ENCODE measurements at regions not wholly inside any gene's neighbourhood (a gene's known extent, or its start where the extent isn't known, plus 50 kb on each side); places are given as distances from the start of the nearest gene placed in this dataset.

DNA sequence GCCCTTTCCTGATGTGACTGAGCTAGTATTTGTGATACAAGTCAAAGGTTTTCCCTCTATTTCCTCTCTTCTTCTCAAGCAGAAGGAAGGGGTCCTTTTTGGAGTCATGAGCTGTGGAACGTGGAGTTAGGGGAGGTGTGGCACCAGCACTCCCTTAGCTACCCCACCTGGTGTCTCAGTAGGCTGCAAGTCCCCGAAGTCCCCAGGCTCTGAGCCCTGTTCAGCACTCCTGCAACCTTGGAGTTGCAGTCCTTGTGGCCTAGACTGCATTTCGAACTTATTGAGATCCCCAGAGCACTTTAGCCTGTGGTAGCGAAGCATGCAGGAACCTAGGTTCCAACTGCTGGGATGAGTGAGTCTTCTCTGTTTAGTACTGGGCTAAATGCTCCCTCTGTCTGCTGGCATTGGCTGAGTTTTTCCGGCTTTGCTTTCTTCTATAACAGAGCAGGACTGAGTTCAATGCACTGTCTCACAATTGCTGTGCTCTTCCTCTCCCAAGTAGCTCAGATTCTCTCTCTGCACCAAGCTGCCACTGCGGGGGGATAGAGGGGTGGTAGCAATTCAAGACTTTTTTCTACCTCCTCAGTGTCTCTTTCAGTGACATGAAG, 600.7 kb upstream of the CDH9 start:
- Mint-ChIP-seq H3K27me3 (no peaks in the 10 kb centered on the region), H3K4me1 (no peaks in the 10 kb centered on the region), H3K36me3 (peaks cover 0 to 8% (median 0%) of the 10 kb centered on the region in 3 donors), H3K27ac (no peak overlapping the region), H3K4me3 (no peak overlapping the region), H3K9me3 (peaks cover 0 to 35% (median 12%) of the 10 kb centered on the region in 9 donors)
- no peak for ATAC-seq
- POLR2A ChIA-PET: no interaction called here
- no peak for DNase-seq

DNA sequence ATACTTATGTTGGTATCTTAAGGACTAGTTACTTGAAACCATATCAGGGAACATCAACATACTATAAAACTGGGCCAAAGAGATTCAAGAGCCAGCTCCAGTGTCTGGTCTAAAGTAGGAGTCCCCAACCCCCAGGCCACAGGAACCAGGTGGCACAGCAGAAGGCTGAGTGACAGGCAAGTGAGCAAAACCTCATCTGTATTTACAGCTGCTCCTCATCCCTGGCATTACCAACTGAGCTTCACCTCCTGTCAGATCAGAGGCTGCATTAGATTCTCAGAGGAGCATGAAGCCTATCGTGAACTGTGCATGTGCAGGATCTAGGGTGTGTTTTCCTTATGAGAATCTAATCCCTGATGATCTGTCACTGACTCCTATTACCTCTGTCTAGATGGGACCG, 581.6 kb upstream of the CDH9 start:
- H3K4me1 Mint-ChIP-seq: no peaks in the 10 kb centered on the region
- POLR2A ChIA-PET: no interaction called here
- H3K4me3 Mint-ChIP-seq: no peak overlapping the region

DNA sequence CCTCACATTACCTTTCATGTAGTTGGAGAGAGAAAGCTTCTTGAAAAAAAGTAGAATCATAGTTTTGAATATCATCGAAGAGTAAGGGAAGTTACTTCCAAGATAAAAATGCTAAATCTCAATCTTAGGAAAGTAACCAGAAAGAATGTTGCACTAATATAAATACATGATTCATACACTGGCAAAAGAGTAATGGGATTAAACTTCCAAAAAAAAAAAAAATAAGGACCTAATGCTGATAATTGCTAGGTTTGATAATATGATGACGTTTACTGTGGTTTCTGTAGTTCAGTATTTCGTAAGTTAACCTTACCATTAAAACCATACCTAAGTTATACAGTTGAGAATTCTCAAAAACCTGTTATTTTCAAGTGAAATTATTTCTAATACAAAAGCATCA, 573.8 kb upstream of the CDH9 start:
- H3K9me3 Mint-ChIP-seq: peaks cover 6 to 38% (median 16%) of the 10 kb centered on the region in 9 donors
- POLR2A ChIA-PET: no interaction called here
- no peaks in the 10 kb centered on the region for H3K4me1 Mint-ChIP-seq
- no peak overlapping the region for H3K27ac Mint-ChIP-seq
- no peaks in the 10 kb centered on the region for H3K27me3 Mint-ChIP-seq
- no peak overlapping the region for H3K4me3 Mint-ChIP-seq
- ATAC-seq: no peak
- DNase-seq: no peak
- no peaks in the 10 kb centered on the region for H3K36me3 Mint-ChIP-seq

More for the DNA sequence above, 581.6 kb upstream of the CDH9 start:
- H3K27ac Mint-ChIP-seq: no peak overlapping the region
- peaks cover 0 to 4% (median 0%) of the 10 kb centered on the region in 3 donors for H3K36me3 Mint-ChIP-seq
- peaks cover 0 to 26% (median 8%) of the 10 kb centered on the region in 9 donors for H3K9me3 Mint-ChIP-seq
- DNase-seq: no peak
- ATAC-seq: no peak
- no peaks in the 10 kb centered on the region for H3K27me3 Mint-ChIP-seq

DNA sequence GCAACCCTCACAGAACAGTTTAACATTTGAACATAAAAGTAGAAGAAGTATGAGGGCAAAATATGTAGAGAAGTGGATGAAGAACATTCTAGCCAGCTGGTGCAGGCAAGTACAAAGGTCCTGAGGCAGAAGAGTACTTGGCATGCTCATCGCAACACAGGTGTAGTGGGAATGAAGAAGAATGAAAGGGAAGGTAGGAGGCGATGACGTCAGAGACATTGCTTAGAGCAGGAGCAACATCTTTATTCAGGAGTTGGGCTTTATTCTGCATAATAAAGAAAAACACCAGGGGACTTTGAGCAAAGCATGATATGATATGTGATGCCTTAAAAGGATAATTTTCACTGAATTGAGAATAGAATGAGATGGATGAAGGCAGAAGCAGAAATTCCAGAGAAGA, 570.6 kb upstream of the CDH9 start:
- H3K4me1 Mint-ChIP-seq: no peaks in the 10 kb centered on the region
- peaks cover 4 to 16% (median 11%) of the 10 kb centered on the region in 9 donors for H3K9me3 Mint-ChIP-seq
- no peaks in the 10 kb centered on the region for H3K36me3 Mint-ChIP-seq
- no peak overlapping the region for H3K4me3 Mint-ChIP-seq
- H3K27ac Mint-ChIP-seq: no peak overlapping the region
- POLR2A ChIA-PET: no interaction called here
- DNase-seq (no peak), ATAC-seq (no peak)
- H3K27me3 Mint-ChIP-seq: no peaks in the 10 kb centered on the region

DNA sequence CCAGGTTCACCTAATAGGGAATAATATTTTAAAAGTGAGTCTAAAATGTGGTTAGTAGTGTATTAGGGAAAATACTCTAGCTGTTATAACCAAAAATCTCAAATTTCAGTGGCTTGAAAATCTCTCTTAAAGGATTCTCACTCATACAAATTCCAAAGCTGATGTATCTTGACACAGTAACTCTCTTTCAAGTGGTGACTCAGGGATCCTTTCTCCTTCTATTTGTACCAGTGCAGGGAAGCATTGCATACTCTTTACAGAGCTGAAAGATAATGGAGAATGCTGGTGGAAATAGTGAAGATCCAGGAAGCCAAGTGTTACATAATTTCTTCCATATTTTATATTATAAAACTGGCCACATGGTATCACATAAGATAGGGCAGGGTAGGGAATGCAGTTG, 560.2 kb upstream of the CDH9 start:
- POLR2A ChIA-PET: no interaction called here
- peaks cover 0 to 25% (median 5%) of the 10 kb centered on the region in 9 donors for H3K9me3 Mint-ChIP-seq
- ATAC-seq: no peak
- no peaks in the 10 kb centered on the region for H3K36me3 Mint-ChIP-seq
- no peak for DNase-seq
- no peak overlapping the region for H3K27ac Mint-ChIP-seq
- no peak overlapping the region for H3K4me3 Mint-ChIP-seq
- H3K4me1 Mint-ChIP-seq: no peaks in the 10 kb centered on the region
- H3K27me3 Mint-ChIP-seq: no peaks in the 10 kb centered on the region

DNA sequence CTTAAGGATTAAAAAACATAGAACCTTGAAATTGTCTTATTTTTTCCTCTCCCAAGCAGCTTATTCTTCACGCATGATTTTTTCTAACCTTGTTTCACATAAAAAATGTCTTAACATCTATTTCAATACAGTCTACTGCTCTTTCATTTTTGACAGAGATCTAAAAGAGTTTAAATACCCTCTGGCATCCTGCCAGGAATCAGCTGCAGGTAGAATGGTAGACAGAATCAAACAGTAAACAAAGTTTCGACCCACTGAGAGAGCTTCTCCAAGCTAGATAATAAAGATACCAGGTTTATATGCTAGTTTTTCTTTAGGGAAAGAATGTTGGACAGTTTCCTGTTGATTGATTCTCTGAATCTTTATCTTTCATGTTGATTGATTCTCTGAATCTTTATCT, 555.8 kb upstream of the CDH9 start:
- H3K36me3 Mint-ChIP-seq: no peaks in the 10 kb centered on the region
- H3K4me1 Mint-ChIP-seq: no peaks in the 10 kb centered on the region
- POLR2A ChIA-PET: no interaction called here
- ATAC-seq (no peak), DNase-seq (no peak)
- no peaks in the 10 kb centered on the region for H3K27me3 Mint-ChIP-seq
- H3K9me3 Mint-ChIP-seq: peaks cover 0 to 23% (median 10%) of the 10 kb centered on the region in 9 donors
- no peak overlapping the region for H3K27ac Mint-ChIP-seq
- H3K4me3 Mint-ChIP-seq: no peak overlapping the region

DNA sequence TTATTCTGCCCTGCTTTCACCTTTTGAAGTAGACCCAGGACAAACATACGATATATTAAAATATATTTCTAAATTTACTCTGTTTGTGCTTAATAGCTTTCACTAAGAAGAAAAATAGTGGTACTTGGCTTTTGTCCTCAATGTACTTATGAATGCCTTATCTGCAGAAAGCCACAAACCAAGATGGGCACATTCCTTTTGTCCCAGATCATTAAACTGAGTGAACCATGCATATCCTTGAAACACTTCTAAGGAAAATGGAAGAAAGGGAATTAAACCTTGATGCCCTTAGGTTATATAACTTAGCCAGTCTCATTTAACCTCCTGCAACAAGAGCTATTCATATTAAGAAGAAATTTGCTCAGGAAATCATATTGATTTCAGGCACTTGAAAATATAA, 553.8 kb upstream of the CDH9 start:
- Mint-ChIP-seq H3K36me3 (no peaks in the 10 kb centered on the region), H3K9me3 (peaks cover 2 to 38% (median 17%) of the 10 kb centered on the region in 9 donors), H3K4me1 (no peaks in the 10 kb centered on the region), H3K27ac (no peak overlapping the region), H3K27me3 (no peaks in the 10 kb centered on the region), H3K4me3 (no peak overlapping the region)
- POLR2A ChIA-PET: no interaction called here
- ATAC-seq (no peak), DNase-seq (no peak)

DNA sequence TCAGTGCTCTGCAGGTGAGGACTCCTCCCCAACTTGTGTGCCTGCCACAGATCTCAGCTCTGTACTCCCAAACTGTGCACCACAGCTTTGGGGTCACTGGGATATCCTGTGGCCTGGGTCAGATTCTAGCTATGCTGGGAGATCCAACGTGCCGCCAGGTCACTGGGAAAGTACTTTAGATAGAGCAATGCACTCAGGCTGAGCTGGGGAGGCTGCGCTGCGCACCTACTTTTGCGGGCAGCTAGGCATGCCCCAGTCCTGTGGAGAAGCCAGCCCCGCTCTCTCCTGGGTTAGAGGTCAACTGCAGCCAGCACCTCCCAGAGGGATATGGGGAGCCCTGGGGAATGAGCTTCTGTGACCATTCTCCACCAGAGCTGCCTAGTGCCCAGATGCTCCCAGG, 552.1 kb upstream of the CDH9 start:
- Mint-ChIP-seq H3K27ac (no peak overlapping the region), H3K36me3 (no peaks in the 10 kb centered on the region), H3K4me1 (no peaks in the 10 kb centered on the region), H3K9me3 (peaks cover 4 to 45% (median 20%) of the 10 kb centered on the region in 9 donors), H3K4me3 (no peak overlapping the region), H3K27me3 (no peaks in the 10 kb centered on the region)
- POLR2A ChIA-PET: no interaction called here
- no peak for DNase-seq
- no peak for ATAC-seq

DNA sequence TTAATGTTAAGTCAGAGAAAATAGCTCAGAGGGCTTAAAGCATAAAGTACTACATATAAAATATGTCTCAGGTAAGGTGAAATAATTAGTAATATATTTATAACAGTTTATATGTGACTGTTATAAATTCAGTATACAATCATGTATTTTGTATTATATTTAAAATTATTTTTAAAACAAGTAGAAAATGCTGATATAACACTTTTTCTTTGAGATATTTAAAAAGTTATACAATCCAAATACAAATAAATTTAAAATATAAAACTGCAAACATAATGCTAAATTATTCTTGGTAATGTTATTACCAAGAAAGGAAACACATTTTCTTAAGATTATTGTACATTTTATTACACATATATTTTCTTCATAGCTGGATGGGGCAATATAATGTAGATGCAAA, 539.9 kb upstream of the CDH9 start:
- no peaks in the 10 kb centered on the region for H3K36me3 Mint-ChIP-seq
- no peaks in the 10 kb centered on the region for H3K27me3 Mint-ChIP-seq
- DNase-seq: no peak
- no peak overlapping the region for H3K4me3 Mint-ChIP-seq
- peaks cover 0 to 17% (median 12%) of the 10 kb centered on the region in 9 donors for H3K9me3 Mint-ChIP-seq
- no peak for ATAC-seq
- POLR2A ChIA-PET: no interaction called here
- H3K27ac Mint-ChIP-seq: no peak overlapping the region
- no peaks in the 10 kb centered on the region for H3K4me1 Mint-ChIP-seq

DNA sequence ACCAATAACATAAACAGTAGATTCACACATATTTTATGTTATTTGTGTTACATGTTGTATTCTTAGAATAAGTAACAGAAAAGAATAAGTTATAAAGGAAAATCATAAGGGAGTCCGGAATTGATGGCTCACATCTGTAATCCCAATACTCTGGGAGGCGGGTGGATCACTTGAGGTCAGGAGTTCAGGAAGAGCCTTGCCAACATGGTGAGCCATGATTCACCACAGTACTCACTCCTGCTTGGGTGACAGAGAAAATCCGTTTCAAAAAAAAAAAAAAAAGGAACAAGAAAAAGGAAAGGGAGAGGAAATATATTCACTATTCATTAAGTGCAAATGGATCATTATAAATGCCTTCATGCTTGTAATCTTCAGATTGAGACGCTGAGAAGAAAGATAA, 533.3 kb upstream of the CDH9 start:
- Mint-ChIP-seq H3K4me3 (no peak overlapping the region), H3K36me3 (no peaks in the 10 kb centered on the region), H3K4me1 (no peaks in the 10 kb centered on the region), H3K27me3 (no peaks in the 10 kb centered on the region), H3K27ac (no peak overlapping the region), H3K9me3 (peaks cover 0 to 7% (median 2%) of the 10 kb centered on the region in 9 donors)
- POLR2A ChIA-PET: interaction anchor here (0.6 kb wide), 1 partner anchor 879 kb away, joined by 3 read pairs; no protein-coding TSS in a partner anchor
- no peak for DNase-seq
- ATAC-seq: no peak

DNA sequence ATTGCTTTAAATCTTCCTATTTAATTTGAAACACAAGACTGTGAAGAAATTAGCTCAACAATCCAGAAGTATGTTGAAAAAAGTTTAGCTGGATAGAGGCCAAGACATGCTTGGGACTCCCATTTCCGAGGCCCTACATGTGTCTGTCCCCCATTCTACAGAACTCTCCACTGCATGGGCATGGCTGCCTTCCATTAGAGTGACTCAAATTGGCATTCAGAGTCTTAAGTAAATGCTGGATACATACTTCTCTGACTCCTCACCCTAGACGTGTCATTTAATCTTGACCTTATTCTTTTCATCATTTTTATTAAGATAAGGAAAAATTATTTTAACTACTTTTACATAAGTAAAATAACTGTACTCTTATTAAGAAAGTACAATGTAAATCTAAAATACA, 530.4 kb upstream of the CDH9 start:
- no peak overlapping the region for H3K4me3 Mint-ChIP-seq
- POLR2A ChIA-PET: no interaction called here
- no peaks in the 10 kb centered on the region for H3K4me1 Mint-ChIP-seq
- H3K27ac Mint-ChIP-seq: no peak overlapping the region
- no peaks in the 10 kb centered on the region for H3K27me3 Mint-ChIP-seq
- H3K9me3 Mint-ChIP-seq: peaks cover 0 to 3% (median 0%) of the 10 kb centered on the region in 9 donors
- ATAC-seq (no peak), DNase-seq (no peak)
- no peaks in the 10 kb centered on the region for H3K36me3 Mint-ChIP-seq

DNA sequence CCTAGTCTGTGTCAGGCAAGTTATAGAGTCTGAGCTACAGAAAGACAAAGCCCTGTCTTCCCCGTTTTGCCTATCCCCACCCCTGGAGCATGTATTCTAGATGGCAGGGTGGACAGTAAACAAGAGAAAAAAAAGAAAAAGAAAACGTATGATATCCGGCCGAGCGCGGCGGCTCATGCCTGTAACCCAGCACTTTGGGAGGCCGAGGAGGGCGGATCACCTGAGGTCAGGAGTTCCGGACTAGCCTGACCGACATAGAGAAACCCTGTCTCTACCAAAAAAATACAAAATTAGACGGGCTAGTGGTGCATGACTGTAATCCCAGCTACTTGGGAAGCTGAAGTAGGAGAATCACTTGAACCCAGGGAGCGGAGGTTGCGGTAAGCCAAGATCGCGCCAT, 523.0 kb upstream of the CDH9 start:
- DNase-seq (no peak), ATAC-seq (no peak)
- POLR2A ChIA-PET: no interaction called here
- Mint-ChIP-seq H3K36me3 (no peaks in the 10 kb centered on the region), H3K27ac (no peak overlapping the region), H3K9me3 (peaks cover 0 to 18% (median 4%) of the 10 kb centered on the region in 9 donors), H3K4me1 (no peaks in the 10 kb centered on the region), H3K27me3 (no peaks in the 10 kb centered on the region), H3K4me3 (no peak overlapping the region)

DNA sequence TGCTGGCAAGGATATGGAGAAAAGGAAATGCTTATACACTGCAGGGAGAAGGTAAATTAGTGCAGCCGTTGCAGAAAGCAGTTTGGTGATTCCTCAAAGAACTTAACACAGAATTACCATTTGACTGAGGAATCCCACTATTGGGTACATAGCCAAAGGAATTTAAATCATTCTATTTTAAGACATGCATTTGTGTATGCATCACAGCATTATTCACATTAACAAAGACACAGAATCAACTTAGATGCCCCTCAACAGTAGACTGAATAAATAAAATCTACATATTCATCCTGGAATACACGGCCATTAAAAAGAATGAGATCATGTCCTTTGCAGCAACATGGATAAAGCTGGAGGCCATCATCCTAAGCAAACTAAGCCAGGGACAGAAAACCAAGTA, 510.1 kb upstream of the CDH9 start:
- H3K9me3 Mint-ChIP-seq: peaks cover 0 to 35% (median 4%) of the 10 kb centered on the region in 9 donors
- H3K4me1 Mint-ChIP-seq: no peaks in the 10 kb centered on the region
- ATAC-seq: no peak
- POLR2A ChIA-PET: no interaction called here
- no peaks in the 10 kb centered on the region for H3K36me3 Mint-ChIP-seq
- no peak overlapping the region for H3K27ac Mint-ChIP-seq
- no peak overlapping the region for H3K4me3 Mint-ChIP-seq
- no peak for DNase-seq
- no peaks in the 10 kb centered on the region for H3K27me3 Mint-ChIP-seq

DNA sequence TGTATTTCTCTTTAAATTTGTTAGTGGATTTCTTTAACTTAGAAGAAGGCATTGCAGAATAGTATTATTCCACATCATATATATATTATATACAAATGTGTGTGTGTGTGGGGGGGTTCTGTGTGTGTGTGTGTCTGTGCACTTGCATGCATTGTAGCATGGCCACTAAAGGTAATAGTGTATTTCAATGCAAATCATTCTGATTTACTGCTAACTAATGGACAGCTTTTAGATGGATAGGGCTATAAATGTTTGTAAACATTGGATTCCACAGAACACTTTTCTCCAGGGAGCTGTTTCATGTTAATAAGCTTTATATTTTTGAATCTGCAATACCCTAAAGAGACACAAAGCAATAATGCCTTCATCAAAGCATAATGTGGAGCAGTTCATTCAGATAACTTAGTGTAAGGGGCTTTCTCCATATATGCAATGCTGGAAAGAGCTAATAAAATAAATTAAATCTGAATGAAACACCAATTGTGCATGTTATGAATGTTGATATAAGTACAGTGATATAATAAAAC, 496.7 kb upstream of the CDH9 start:
- Mint-ChIP-seq H3K27me3 (no peaks in the 10 kb centered on the region), H3K36me3 (peaks cover 0 to 14% (median 0%) of the 10 kb centered on the region in 3 donors), H3K9me3 (peaks cover 0 to 35% (median 8%) of the 10 kb centered on the region in 9 donors), H3K4me3 (no peak overlapping the region), H3K4me1 (no peaks in the 10 kb centered on the region), H3K27ac (no peak overlapping the region)
- DNase-seq: no peak
- ATAC-seq: no peak
- POLR2A ChIA-PET: no interaction called here

Data from naive thymus-derived CD8-positive, alpha-beta T cell (primary cell).